Fibroblast of skin of left quadriceps (primary cell): ENCODE measurements at regions not wholly inside any gene's neighbourhood (a gene's known extent, or its start where the extent isn't known, plus 50 kb on each side); places are given as distances from the start of the nearest gene placed in this dataset.

Experiments
- DNase-seq, 2 experiments: peaks; one replicate each; pipeline ENCODE4 v3.0.0-alpha.2; 2013; ENCODE audit warnings: low read depth in 2 of 2

DNA sequence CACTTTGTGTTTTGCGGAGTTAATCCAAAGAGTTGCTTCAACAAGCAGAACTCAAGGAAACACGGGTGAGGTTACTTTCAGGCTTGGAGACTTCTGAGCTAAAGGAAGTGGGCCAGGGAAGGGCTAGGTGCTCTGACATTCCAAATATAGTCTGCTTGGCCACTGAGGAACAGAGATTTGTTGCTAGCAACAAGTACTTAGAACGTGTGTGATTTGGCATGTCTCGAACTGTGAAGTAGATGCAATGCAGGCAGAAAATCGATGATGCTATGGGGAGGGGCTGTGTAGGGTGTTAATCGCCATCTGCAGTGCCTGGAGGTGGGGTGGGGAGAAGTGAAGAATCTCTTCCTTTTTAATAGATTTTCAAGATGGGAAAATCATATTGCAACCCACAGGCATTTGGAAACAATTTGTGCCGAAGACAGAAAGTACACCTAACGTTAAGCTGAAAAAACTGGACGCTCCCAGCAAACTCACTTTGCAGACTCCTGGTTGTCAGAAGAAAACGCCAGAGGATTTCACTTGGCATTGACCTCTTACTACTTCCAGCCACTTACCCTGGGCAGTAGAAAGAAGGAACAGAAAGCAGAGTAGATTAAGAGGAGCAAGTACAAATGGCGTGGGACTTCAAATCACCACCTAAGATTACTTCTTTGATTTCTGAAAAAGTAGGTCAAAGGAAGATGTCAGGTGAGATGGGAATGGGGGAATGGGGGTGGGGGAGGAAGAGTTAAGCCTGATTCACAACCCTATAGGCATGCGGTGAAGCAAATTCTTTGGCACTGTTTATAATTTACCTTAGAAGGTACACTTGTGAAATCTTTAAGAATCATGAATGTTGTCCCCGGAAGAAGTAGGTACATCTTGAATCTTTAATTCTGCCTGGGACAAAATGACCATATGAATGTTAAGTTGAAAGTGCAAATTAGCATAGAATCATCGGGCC lies 314.1 kb downstream of the CD83 start:
- no peak for DNase-seq

DNA sequence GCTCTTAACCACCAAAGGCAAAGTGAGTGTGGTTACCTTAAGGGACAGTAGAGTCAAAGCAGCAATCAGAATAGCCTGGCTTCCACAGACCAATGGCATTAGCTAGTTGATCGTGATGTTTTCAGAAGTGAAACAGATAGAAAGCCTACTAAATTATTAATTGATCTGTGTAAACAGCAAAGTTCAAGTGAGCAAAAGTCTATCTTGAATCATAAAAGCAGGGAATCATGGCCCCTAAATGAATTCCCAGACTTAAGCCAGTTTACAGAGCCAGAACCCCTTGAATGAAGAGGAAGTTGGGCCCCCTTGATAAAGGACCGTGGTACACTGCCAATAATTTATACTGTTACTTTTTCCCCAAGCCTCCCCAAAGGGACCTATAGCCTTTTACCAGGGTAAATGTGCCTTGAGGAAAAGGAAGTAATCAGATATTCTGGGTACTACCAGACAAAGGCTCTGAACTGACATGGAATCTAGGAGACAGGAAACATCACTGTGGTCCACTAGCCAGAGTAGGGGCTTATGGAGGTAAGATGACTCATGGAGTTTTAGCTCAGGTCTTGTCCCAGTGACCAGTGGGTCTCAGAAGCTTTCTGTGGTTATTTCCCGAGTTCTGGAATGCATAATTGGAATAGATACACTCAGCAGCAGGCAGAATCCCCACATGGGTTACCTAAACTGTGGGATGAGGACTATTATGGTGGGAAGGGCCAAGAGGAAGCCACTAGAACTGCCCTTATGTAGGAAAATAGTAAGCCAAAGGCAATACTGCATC lies 317.5 kb downstream of the CD83 start:
- no peak for DNase-seq

DNA sequence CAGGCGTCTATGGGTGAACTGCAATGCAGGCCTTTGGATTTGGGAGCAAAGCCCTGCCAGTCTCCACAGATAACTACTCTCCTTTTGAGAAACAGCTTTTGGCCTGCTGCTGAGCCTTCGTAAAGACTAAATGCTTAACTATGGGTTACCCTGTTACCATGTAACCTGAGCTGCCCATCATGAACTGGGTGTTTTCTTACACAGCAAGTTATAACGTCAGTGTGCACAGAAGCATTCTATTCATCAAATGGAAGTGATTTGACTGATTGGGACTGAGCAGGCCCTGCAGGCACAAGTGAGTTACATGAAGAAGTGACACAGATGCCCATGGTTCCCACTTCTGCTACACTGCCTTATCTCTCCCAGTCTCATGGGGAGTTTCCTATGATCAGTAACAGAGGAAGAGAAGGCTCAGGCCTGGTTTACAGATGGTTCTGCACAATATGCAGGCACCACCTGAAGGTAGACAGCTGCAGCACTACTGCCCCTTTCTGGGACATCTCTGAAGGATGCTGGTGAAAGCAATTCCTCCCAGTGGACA lies 319.1 kb downstream of the CD83 start:
- no peak for DNase-seq

DNA sequence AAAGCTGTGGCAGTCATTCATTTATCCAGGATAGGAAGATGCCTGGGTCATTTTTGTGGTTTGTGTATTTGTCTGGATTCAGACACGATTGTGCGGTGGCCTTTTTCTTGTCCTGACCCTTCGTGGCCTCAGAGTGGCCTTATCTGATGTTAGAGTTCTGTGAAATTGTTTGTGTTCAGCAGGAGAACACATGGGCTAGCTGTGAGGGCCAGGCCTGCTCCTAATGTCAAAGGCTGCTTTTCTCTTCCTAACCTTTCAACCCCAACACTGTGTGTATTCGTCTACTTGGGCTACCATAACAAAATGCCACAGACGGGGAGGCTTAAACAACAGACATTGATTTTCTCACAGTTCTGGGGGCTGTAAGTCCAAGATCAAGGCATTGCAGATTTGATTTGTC lies 321.8 kb downstream of the CD83 start:
- no peak for DNase-seq

DNA sequence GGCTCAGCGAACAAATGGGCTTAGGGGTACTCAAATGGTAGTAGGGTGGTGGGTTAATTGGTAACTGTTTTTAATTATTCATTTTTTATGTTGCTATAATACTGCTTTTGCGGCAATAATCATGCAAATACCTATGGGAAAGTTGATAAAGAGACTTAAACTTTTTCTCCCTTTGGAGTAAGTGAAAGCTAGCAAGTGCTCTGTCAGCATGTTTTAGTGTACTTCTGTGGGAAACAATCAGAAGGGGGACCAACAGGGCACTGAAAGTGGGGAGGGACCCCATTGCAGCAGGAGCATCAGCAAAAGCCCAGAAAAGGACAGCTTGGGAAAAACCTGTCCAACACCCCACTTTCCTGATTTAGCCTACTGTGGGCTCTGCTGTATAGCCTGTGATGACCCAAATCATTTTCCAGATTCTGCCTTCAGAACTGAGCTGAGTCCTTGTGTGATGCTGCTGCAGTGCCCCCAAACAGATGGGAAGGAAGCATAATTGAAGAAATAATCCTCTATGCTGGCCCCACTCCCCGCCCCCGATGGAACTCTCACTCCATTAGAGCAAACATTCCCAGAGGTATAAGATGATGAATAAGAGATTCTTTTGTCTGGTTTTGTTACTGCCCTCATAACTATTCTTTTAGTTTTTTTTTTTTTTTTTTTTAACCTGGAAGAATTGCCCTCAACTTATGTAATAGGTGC lies 322.8 kb downstream of the CD83 start:
- DNase-seq, result no peak

DNA sequence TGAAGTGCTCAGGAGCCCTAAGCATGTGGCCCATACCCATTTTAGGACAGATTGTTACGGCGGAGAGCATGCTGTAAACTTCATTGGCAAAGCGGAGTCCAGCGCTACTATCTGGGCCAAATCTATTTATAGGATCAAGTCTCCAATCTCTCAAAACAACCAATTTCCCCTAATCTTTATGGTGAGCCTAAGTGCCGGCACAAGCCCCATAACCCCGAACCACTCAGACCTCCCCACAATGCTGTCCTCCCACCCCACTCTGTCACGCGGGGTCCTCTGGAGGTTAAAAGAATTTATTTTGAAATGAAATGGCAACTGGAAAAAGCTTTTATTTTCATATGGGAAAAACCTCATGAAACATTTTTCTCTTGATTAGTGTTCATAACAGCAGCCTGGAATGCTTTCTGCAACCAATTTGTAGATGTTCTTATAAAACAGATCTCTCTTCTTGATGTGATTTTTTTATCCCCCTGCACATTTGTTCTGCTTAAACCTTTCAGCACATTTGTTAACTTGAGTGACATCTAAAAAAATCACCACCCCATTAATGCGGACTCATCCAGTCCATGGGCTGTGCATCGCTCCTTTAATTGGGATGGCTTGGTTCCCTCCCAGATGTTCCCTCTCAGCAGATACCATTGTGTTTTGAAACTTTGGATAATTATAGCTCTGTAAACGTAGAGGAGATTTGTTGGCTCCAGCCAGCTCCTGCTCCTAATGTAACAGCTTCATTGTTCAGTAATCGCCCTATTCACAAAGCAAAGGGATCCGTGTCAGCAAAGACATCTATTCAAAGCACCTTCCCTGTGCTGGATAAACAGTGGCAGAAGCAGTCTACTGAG lies 323.6 kb downstream of the CD83 start:
- peak; percentile 72 to 73 for DNase-seq

DNA sequence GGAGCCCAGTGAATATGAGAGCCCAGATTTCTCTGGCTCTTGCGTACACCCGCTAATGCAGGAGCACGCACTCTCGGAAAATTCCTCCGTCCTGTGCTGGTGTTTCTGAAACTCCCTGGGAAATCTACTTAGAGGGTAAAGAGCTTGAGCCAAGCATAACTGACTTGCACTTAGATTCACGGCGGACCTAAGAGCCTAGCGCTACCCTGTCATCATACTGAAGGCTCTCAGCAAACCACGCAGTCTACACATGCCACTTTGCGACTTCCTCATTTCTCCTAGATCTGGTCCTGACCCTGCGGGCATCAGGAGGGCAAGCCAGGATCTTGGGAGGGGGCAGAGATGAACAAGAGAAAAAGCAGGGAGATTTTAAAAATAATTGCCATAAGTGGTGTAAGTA lies 324.7 kb downstream of the CD83 start:
- no peak for DNase-seq

DNA sequence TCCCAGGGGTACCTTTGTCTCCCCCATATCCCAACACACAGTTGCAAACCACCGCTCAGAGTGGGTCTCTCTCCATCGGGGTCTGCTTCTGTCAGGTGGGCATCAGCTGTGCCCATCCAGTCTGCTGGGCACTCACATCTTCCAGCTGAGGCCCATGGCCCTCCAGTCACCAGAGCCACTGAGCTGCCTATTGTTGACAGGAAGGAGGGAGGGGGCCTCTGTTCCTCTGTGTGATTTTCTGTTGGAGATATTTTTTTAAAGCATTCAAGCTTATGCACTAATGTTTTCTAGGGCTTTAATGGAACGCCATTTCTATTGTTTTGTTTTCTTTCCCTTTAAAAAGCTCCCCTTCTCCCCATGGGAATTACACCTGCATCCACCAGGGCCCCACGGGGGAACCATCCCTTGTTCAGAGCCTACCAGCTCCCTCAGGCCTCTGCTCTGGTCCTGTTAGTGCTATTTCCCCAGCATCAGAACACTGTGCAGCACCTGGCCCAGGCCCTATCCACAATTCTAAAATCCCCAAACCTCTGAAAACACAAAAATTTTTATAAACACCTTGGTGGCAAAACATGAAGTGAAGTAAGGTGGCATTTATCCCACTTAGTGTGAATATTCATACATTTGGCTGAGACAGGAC lies 326.2 kb downstream of the CD83 start:
- DNase-seq, result no peak

DNA sequence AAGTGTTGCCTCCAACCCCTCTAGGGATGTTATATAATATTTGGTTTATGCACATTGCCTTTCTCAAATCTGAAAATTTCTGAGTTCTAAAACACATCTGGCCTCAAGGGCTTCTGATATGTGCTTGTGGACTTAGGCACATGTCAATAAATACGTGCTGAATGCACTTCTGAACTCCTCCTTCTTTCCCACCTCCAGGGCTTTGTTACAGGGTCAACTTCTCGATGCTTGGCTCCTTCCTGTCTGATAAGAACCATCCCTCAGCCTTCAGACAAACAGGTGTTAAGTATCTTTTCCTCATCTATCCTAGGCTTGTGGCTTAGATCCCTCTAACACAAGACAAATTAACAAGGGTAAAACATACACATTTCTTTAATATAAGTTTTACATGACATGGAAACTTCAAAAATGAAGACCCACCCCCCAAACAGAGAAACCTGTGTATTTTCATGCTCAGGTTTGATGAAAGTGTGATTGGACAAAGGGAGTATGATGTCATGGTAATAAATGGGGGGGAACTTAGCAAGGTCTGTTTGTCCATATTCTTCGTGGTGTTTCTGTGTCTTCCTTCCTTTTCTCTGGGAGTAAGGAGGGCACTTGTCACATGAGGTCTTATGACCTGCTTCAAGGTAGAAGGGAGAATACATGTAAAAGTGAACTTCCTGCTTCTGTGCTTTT lies 326.9 kb downstream of the CD83 start:
- DNase-seq, result no peak

DNA sequence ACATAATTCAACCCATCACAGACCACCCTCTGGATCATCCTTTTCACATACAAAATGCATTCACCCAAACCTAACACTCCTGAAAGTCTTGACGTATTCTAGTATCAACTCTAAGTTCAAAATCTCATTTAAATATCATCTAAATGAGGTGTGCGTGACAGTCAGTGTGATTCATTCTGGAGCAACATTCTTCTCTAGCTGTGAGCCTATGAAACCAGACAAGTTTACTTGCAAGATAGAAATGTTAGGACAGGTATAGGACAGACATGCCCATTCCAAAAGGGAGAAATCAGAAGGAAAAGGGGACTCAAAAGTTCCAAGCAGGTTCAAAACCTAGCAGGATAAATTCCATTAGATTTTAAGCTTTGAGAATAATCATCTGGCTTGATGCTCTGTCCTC lies 329.7 kb downstream of the CD83 start:
- DNase-seq, result no peak

DNA sequence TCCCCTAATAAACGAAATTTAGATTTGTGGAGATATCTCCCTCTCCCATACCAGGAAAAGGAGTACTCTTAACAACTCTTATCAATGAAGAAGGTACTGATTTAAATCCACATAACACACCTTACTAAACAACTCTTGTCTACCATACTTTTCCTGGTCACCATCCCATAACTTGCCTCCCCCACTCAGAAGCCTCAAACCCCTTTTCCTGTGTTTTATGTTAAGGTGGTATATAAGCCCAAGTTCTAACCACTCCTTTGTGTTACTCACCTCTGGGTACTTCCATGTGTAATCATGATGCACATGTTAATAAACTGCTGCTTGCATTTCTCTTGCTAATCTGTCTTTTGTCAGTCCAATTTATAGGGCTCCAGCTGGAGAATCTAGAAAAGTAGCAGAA lies 330.7 kb downstream of the CD83 start:
- DNase-seq, result no peak

DNA sequence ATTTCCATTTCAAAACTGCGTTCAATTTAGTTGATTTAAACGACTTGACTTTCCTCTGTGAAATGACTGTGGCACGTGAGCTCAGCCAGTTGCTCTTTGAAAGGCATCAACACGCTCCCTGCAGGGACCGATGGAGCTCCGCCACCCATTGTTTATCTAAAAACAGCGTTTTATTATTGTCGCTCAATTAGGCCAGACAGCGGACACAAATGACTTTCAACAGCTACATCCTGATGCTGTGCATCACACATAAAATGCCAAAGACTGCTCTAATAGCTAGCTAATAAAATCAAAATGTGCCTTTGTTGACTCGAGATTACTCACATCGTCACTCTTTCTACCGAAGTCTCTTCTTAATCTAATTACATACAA lies 332.5 kb downstream of the CD83 start:
- no peak for DNase-seq

DNA sequence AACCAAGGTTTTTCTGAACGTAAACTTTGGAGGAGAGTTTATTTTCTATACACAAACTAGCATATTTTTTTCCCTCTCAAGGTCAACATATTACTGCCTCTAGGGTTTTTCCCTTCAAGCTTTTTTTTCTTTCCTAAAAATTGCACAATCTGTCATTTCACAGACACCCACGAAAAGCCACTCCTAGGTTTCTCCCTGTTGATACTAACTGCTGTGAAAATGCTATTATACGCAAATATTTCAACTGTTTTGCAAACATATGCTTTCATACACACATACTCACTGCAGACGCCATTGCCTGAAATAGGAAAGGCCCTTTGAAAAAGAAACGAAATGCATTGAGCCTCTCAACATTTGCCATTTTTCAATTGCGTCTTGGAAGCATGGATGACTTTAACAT lies 333.0 kb downstream of the CD83 start:
- DNase-seq, result no peak

DNA sequence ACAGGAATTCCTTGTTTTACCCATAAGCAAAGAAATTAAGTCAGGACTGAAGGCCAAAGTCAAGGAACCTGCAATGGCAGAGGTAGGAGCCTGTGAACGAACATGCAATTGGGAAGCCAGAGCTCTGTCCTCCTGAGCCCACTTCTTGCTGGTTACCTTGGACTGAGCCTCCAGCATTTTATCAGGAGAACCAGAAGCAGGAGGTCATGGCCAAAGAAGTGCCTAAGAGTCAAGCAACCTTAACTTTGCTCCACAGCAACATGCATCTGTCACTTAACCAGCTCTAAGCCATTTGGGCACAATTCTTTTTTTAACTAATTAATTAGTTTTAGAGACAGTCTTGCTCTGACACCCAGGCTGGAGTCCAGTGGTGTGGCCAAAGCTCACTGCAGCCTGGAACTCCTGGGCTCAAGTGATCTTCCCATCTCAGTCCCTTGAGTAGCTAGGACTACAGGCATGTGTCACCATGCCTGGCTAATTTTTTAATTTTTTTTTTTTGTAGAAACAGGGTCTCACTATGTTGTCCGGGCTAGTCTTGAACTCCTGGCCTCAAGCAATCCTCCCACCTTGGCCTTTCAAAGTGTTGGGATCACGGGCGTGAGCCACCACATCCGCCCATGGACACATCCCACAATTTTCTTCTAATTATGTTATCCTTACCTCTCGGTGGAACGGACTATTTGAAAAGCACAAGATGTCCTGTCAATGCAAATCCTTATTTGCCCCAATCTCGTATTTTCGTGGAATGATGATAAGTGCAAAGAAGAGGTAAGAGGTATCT lies 334.2 kb downstream of the CD83 start:
- no peak for DNase-seq

DNA sequence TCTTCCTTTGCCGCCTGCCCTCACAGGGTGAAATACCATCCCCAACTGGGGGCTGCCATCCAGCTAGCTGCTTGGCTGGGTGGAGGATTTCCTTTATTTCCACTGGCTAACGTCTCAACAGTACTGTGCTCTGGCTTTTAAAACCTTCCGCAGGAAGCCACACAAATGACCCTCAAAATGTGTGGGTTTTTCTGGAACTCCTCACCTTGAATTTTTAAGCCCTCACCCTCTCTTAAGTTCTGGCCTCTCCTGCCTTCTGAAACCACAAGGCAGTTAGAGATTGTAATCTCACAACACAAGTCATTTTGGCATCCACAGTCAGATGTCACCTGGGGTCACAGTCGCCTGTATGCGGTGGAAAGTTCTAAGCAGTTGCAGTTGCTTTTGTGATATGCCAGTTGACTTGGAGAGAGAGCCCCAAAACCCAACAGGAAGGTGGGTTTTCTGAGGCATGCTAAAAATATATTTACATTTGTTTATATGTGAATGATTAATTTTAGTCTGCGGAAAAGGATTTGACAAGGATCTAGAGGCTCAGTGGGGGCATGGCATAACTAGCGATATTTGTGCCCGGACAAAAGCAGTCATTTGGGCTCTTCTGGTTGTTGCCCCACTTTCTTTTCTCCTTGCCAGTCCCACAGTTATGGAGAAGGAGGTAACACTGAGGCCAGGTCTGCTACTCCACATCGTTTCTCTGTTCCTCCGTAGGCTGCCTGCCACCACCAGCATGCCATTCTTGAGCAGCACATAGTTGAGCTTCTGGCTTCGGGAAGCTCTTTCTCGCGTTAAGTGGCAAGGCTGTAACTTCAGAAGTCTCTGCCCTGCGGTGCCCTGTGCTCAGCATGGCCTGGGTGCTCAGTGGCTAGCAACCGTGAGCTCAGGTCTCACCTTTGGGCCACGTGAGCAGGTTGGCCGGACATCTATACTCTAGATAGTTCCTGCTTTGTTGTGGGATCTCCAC lies 335.3 kb downstream of the CD83 start:
- DNase-seq, result no peak

DNA sequence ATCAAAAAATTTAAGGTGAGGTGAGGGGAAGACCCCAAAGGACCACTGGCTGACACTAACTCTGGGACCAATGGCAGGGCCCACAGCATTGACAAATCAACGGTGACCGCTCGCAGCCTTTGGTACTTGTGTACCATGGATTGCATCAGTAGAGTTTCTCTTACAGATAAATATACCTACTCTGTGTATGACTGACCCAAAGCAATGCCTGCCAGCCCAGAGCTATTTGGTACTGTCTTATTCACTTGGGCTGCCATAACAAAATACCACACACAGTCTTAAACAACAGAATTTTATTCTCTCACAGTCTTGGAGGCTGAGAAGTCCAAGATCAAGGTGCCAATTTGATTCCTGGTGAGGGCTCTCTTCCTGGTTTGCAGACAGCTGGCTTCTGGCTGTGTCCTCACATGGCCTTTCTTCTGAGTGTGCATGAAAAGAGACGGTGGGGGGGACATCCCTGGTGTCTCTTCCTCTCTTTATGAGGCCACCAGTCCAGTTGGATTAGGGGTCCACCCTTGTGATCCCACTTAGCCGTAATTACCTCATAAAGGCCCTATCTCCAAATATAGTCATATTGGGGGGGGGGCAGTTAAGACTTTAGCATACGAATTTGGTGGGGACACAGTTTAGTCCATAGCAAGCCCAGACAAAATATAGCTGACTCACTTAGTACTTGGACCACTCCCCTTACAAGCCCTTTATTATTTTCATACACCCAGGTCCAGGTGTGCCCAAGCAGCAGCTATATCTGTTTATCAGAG lies 336.3 kb downstream of the CD83 start:
- no peak for DNase-seq

DNA sequence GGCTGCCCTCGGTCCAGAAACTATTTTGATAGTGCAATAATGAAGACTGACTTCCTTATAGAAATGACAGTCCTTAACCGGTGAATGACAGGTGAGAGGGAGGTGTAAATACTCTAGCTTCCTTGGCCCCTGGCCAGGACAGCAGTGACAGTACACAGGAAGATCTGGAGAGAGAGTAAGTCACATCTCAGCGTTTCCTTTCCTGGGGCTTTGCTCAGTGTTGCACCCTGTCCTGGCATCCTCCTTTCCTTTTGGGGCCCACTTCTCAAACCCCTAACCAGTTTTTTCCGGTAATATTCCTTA lies 336.9 kb downstream of the CD83 start:
- DNase-seq, result no peak

DNA sequence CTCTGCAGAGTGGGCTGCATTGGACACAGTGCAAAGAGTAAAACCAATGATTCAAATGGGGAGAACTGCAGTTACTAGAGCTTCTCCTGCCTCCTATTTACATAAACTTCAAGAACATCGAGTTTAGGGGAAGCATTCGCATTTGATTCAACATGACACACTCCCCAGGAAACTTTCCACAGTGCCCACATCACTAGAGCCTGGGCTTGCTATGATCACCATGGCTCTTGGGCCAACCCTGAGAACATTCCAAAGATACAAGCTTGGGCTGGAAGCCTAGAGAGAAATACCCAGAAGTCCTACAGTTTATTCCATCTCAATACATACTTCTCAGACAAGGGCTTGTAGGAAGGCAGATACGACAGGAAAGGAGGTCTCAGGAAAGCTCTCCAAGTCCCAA lies 337.9 kb downstream of the CD83 start:
- DNase-seq, result no peak
